GM12878 (cell line): ENCODE measurements at regions not wholly inside any gene's neighbourhood (a gene's known extent, or its start where the extent isn't known, plus 50 kb on each side); places are given as distances from the start of the nearest gene placed in this dataset.

Experiments used
- ATAC-seq: fragments of 200-7000 bp; cut with Tn5 transposase; 3 replicates; pipeline ENCODE4 v1.9.1; 2020; ENCODE audit warnings: mild to moderate bottlenecking, moderate library complexity
- BruUV-seq: library from RNA; stranded (reverse); fragments of 400-500 nt; replicated peaks from 2 replicates; lab custom pipeline; 2021; lab: Mats Ljungman, UMichigan
- CTCF ChIA-PET: fragments of 300-600 bp; sonication (Branson Sonifier 250); formaldehyde crosslinking; extraction: SDS; loops from one replicate; lab custom pipeline; 2021; ENCODE audit warnings: inconsistent platforms; lab: Yijun Ruan, JAX
- POLR2A ChIA-PET: fragments of 350-600 bp; formaldehyde crosslinking; extraction: SDS; loops from one replicate; lab custom pipeline; 2021; ENCODE audit warnings: inconsistent platforms; lab: Charles Lee
- RAD21 ChIA-PET: fragments of 300-600 bp; sonication (Branson Sonifier 250); formaldehyde crosslinking; loops from one replicate; lab custom pipeline; 2023; ENCODE audit warnings: antibody characterized with exemption; ENCODE audit not compliant: unreplicated experiment; lab: Charles Lee
- SMC1A ChIA-PET: fragments of 300-600 bp; sonication (Branson Sonifier 250); formaldehyde crosslinking; loops from one replicate; lab custom pipeline; 2023; ENCODE audit not compliant: unreplicated experiment, uncharacterized antibody; lab: Charles Lee
- DNase-seq: peaks from one replicate; pipeline ENCODE4 v3.0.0-alpha.2; 2011; ENCODE audit warnings: low read depth, low spot score
- FAIRE-seq: peaks from 3 replicates; lab custom pipeline; 2011; peaks lifted over from hg19 to GRCh38; lab: Jason Lieb, UNC
- H2AFZ ChIP-seq: 2 replicates; pipeline ENCODE4 v1.6.0; 2011; ENCODE audit warnings: low read depth, low read length, control low read depth; ENCODE audit not compliant: control insufficient read depth
- H3K27ac ChIP-seq: 2 replicates; pipeline ENCODE4 v1.5.1; 2011; ENCODE audit warnings: control low read depth; ENCODE audit not compliant: control insufficient read depth, insufficient read depth
- H3K27me3 ChIP-seq, 2 experiments: replicated peaks in 1 of 2; 2 replicates each; pipeline versions ENCODE4 v1.6.0 to v1.6.1; 2011; ENCODE audit warnings: low read length in 1 of 2; ENCODE audit not compliant: control insufficient read depth in 2 of 2, insufficient read depth in 2 of 2
- H3K36me3 ChIP-seq, 2 experiments: 2 replicates each; pipeline ENCODE4 v1.5.1; 2011; ENCODE audit warnings: low read length in 1 of 2; ENCODE audit not compliant: control insufficient read depth in 2 of 2, insufficient read depth in 2 of 2
- H3K4me1 ChIP-seq: 2 replicates; pipeline ENCODE4 v1.6.1; 2011; ENCODE audit warnings: mild to moderate bottlenecking, low read length, moderate library complexity, mixed read lengths; ENCODE audit not compliant: control insufficient read depth, insufficient read depth
- H3K4me2 ChIP-seq: 2 replicates; pipeline ENCODE4 v1.6.0; 2011; ENCODE audit warnings: control low read depth; ENCODE audit not compliant: control insufficient read depth, insufficient read depth
- H3K4me3 ChIP-seq: fragments of 200-600 bp; sonication (generic); 2 replicates; pipeline ENCODE4 v1.5.1; 2016
- H3K79me2 ChIP-seq: 2 replicates; pipeline ENCODE4 v1.6.0; 2011; ENCODE audit warnings: low read length; ENCODE audit not compliant: control insufficient read depth, insufficient read depth
- H3K9ac ChIP-seq: 2 replicates; pipeline ENCODE4 v1.8.0; 2011; ENCODE audit warnings: low read length, control low read depth, mixed read lengths; ENCODE audit not compliant: control insufficient read depth, insufficient read depth
- H3K9me3 ChIP-seq: replicated peaks from 3 replicates; pipeline ENCODE4 v1.5.1; 2011; ENCODE audit warnings: mild to moderate bottlenecking, low read length; ENCODE audit not compliant: control insufficient read depth, insufficient read depth
- H4K20me1 ChIP-seq: 2 replicates; pipeline ENCODE4 v1.6.0; 2011; ENCODE audit not compliant: control insufficient read depth, insufficient read depth
- CHD1 ChIP-seq: IDR thresholded peaks from 2 replicates; pipeline ENCODE4 v1.6.1; 2012; ENCODE audit warnings: low read depth, low read length, improper control_type of control experiment
- EZH2 ChIP-seq: IDR thresholded peaks from 2 replicates; pipeline ENCODE4 v1.6.1; 2012; ENCODE audit warnings: low read depth, mild to moderate bottlenecking, control low read depth, inconsistent platforms, low read length, borderline replicate concordance; ENCODE audit not compliant: control insufficient read depth
- FOXK2 ChIP-seq: fragments of 450-650 bp; IDR thresholded peaks from 2 replicates; pipeline ENCODE4 v1.6.1; 2017; ENCODE audit warnings: mild to moderate bottlenecking, moderate library complexity
- HDGF ChIP-seq: fragments of 450-650 bp; IDR thresholded peaks from 2 replicates; pipeline ENCODE4 v1.6.1; 2016; ENCODE audit warnings: antibody characterized with exemption
- POLR2AphosphoS2 ChIP-seq: IDR thresholded peaks from 2 replicates; pipeline ENCODE4 v1.6.1; 2011; ENCODE audit warnings: low read depth, mild to moderate bottlenecking, low read length, improper control_type of control experiment, moderate library complexity
- RCOR1 ChIP-seq: conservative IDR thresholded peaks from 2 replicates; pipeline ENCODE4 v1.6.1; 2012; ENCODE audit warnings: low read depth, low read length, improper control_type of control experiment
- WRNIP1 ChIP-seq: IDR thresholded peaks from 2 replicates; pipeline ENCODE4 v1.6.1; 2011; ENCODE audit warnings: low read depth, low read length, improper control_type of control experiment, borderline replicate concordance
- ZSCAN29 ChIP-seq: fragments of 450-650 bp; IDR thresholded peaks from 2 replicates; pipeline ENCODE4 v1.6.1; 2017; ENCODE audit warnings: mild to moderate bottlenecking, moderate library complexity
- WGBS: methylation state at CpG from one replicate; pipeline ENCODE4 v1.1.6; 2016; ENCODE audit warnings: low lambda C conversion rate; ENCODE audit not compliant: insufficient replicate concordance, insufficient coverage; ENCODE audit errors: missing lambda C conversion rate; 5-methylcytosine and 5-hydroxymethylcytosine counted together
- in situ Hi-C: fragments of 300-500 bp; cut with MboI; formaldehyde crosslinking; loops from 9 replicates; pipeline ENCODE4 v1.14.3; 2018; ENCODE audit warnings: mixed read lengths
- intact Hi-C: fragments of 100-400 bp; cut with micrococcal nuclease; formaldehyde crosslinking; loops from one replicate; pipeline ENCODE4 v1.14.2; 2022; ENCODE audit not compliant: unreplicated experiment

- TF ChIP-seq FOXK2 = no peak
- TF ChIP-seq ZSCAN29 = no peak
- TF ChIP-seq WRNIP1 = no peak
- no peak for TF ChIP-seq RCOR1
- TF ChIP-seq POLR2AphosphoS2 = no peak
- TF ChIP-seq HDGF = no peak
- TF ChIP-seq, all 136 proteins: peak for 0
Observed at GRCh38 chr21:32947736-32948135, 78.0 kb upstream of the OLIG2 start (continued).

DNA sequence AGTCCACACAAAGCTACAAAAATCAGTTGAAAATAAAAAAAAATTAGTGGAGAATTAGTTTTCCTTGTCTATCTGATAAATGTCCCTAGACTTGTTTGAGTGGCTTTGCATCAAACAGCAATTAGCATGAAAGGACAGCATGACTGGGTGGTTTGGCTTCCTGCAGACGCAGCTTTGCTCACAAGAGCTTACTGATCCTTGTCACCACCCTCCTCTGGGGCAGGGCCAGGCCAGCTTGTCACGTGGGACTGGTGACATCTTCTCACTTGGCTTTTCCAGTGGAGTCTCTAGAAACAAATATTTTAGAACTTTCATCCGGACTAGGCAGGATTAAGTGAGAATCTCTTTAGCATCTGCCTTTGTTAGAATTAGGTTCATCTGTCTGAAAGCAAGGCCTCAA lies 76.0 kb upstream of the OLIG2 start:
- H2AFZ ChIP-seq = no peak overlapping the region
- POLR2A ChIA-PET = no interaction called here
- TF ChIP-seq EZH2 (no peak), CHD1 (no peak)
- TF ChIP-seq, all 136 proteins: peak for 0
- in situ Hi-C loops (no loop called here), intact Hi-C loops (loop anchor here (10.0 kb wide), 1 partner anchor 495 kb away; no protein-coding TSS in a partner anchor)
- CTCF ChIA-PET = interaction anchor here (1.1 to 1.8 kb wide), 4 partner anchors 9 to 248 kb away, joined by 3 to 12 read pairs (median 4); no protein-coding TSS in a partner anchor
- H4K20me1 ChIP-seq = no peaks in the 10 kb centered on the region
- no TSS peak for BruUV-seq
- SMC1A ChIA-PET = interaction anchor here (0.9 to 1.6 kb wide), 3 partner anchors 9 to 44 kb away, joined by 3 to 7 read pairs (median 3); no protein-coding TSS in a partner anchor
- H3K27me3 ChIP-seq = peaks cover 0 to 4% of the 10 kb centered on the region in 2 experiments; a peak in 2 of 4 replicates
- DNase-seq (no peak), FAIRE-seq (no peak), ATAC-seq (no peak)
- RAD21 ChIA-PET = no interaction called here
- no peak overlapping the region for H3K4me2 ChIP-seq
- H3K4me1 ChIP-seq = no peaks in the 10 kb centered on the region
- no peaks in the 10 kb centered on the region for H3K36me3 ChIP-seq
- no peaks in the 10 kb centered on the region for H3K79me2 ChIP-seq
- H3K9ac ChIP-seq = no peak overlapping the region
- 33% methylated on average over 3 of the region's 3 CpGs for WGBS
- no peaks in the 10 kb centered on the region for H3K9me3 ChIP-seq
- no peak overlapping the region for H3K4me3 ChIP-seq
- no peak overlapping the region for H3K27ac ChIP-seq
